HG02943 (cell line): ENCODE measurements at regions not wholly inside any gene's neighbourhood (a gene's known extent, or its start where the extent isn't known, plus 50 kb on each side); places are given as distances from the start of the nearest gene placed in this dataset.
"Not testable (repeated sequence)": the region's sequence is repeated elsewhere in the genome, so short reads cannot be mapped to it uniquely, and the experiment has no call there.

Experiments used
- ATAC-seq: cut with Tn5 transposase; IDR thresholded peaks from one replicate; pipeline ENCODE4 v1.9.1; 2021; ENCODE audit warnings: mild to moderate bottlenecking, low read depth, moderate library complexity; ENCODE audit not compliant: unreplicated experiment

GRCh38 chr15:95724908-95725633 is 605.4 kb upstream of the NR2F2 start:
- ATAC-seq: no peak

GRCh38 chr15:95726891-95727290 is 603.6 kb upstream of the NR2F2 start:
- no peak for ATAC-seq

- ATAC-seq: no peak
These were observed 596.6 kb upstream of the NR2F2 start for GRCh38 chr15:95733931-95734330.

GRCh38 chr15:95734422-95735316 is 595.8 kb upstream of the NR2F2 start:
- no peak for ATAC-seq

- ATAC-seq: no peak
These were observed 593.4 kb upstream of the NR2F2 start for GRCh38 chr15:95737060-95737459.

- no peak for ATAC-seq
These were observed 591.4 kb upstream of the NR2F2 start for GRCh38 chr15:95739131-95739530.

GRCh38 chr15:95741830-95742229 is 588.7 kb upstream of the NR2F2 start:
- no peak for ATAC-seq

- ATAC-seq: no peak
These were observed 588.2 kb upstream of the NR2F2 start for GRCh38 chr15:95742256-95742655.

GRCh38 chr15:95742836-95743235 is 587.7 kb upstream of the NR2F2 start:
- ATAC-seq: no peak

- no peak for ATAC-seq
These were observed 573.3 kb upstream of the NR2F2 start for GRCh38 chr15:95757171-95757570.

GRCh38 chr15:95758451-95758850 is 572.0 kb upstream of the NR2F2 start:
- no peak for ATAC-seq

GRCh38 chr15:95758851-95759250 is 571.6 kb upstream of the NR2F2 start:
- ATAC-seq: no peak

- no peak for ATAC-seq
These were observed 570.0 kb upstream of the NR2F2 start for GRCh38 chr15:95760508-95760907.

GRCh38 chr15:95761501-95762165 is 568.9 kb upstream of the NR2F2 start:
- ATAC-seq: no peak

- no peak for ATAC-seq
These were observed 567.1 kb upstream of the NR2F2 start for GRCh38 chr15:95763426-95763825.

GRCh38 chr15:95765161-95765560 is 565.3 kb upstream of the NR2F2 start:
- ATAC-seq: no peak

GRCh38 chr15:95770196-95770595 is 560.3 kb upstream of the NR2F2 start:
- no peak for ATAC-seq

- ATAC-seq: no peak
These were observed 557.5 kb upstream of the NR2F2 start for GRCh38 chr15:95772982-95773381.

GRCh38 chr15:95784508-95784907 is 546.0 kb upstream of the NR2F2 start:
- no peak for ATAC-seq

- not testable (repeated sequence) for ATAC-seq
These were observed 545.2 kb upstream of the NR2F2 start for GRCh38 chr15:95785276-95785675.

GRCh38 chr15:95793231-95793630 is 537.3 kb upstream of the NR2F2 start:
- no peak for ATAC-seq
